HCEC 1CT (cell line): ENCODE measurements at regions not wholly inside any gene's neighbourhood (a gene's known extent, or its start where the extent isn't known, plus 50 kb on each side); places are given as distances from the start of the nearest gene placed in this dataset.
"Not testable (repeated sequence)": the region's sequence is repeated elsewhere in the genome, so short reads cannot be mapped to it uniquely, and the experiment has no call there.

Experiments used
- DNase-seq: peaks from one replicate; pipeline ENCODE4 v3.0.0-alpha.2; 2017

DNA sequence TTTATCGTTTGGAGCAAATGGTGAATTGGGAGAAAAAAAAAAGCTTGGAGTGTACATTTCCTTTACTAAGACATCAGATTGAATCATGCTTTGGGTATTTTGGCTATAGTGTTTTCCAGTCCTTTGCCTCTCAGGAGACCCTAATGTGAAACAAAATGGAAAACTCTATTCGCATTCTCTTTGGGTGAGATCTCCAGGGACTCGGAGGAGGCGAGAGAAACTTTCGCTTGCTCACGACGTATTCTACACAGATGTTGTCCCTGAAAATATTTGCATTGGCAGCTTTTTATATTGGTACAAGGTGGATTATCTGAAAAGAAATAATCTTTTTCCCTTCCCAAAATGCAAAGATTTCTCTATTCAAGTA is 1240.1 kb upstream of the WWC1 start:
- DNase-seq: no peak

DNA sequence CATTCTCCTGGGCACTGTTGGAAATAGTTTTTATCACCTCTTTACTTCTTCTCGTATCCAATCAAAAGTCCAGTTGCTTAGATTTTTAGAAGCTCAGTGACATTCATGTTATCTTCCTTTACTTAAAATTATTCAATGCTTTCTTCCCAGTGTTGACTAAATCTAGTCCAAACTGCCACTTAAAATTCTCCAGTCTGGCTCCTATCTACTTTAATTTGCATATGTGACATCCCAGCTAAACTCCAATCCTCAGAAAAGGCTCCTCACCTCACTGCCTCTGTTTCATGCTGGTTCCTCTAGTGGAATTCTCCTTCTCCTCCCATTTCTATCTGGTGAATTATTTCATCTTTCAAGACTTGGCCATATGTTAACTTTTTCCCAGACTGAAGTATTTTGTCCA is 1238.7 kb upstream of the WWC1 start:
- DNase-seq: no peak

DNA sequence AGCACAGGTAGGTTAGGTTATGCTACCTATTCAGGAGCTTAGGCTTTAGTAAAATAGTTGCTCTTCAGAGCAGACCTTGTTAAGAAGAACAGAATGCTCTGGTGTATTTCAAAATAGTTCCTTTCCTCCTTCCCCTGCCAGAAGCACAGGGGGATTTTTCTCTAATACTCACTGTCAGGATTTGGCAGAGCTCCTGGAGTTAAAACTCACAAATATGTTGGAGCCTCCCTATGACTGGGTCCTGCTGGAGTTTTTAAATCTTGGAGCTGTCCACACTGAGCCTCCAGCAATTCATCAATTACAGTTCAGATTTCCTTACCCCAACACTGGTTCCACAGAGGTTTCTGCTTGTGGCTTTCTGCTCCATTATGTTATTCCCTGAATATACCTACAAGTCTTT is 1233.8 kb upstream of the WWC1 start:
- DNase-seq: no peak

DNA sequence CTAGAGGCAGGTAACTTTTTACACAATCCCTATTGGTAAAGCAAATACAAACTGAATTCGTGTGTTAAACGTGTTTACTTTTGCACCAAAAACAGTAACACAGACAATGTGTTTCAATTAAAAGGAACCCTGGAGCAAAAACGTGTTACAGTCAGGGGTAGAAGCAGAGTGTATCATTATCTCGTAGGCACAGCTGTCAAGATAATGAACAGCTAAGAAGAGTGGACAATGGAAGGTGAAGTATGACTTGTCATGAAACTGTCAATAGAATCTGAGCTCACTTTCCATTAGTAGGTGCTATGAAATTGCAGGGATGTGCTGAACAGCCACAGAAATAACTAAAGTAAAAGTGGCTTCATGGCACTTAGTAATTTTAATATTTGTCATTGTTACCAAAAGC is 1229.8 kb upstream of the WWC1 start:
- no peak for DNase-seq

DNA sequence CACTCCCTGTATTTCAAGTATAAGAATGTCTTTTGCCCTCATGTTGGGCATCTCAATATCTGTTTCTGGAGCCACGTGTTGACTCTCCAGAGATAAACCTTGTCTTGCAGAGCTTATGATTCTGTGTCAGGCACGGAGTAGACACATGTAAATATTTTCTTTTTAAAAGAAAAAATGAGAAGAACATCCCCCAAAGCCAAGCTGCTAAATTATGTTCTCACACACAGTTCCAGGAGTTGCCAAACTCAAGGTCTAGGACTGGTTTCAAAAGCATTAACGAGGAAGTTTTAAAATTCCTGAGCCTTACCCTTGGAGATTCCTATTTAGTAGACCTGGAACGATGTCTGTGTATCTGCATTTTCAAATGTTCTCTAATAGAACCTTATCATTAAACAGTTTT is 1228.3 kb upstream of the WWC1 start:
- DNase-seq: no peak

DNA sequence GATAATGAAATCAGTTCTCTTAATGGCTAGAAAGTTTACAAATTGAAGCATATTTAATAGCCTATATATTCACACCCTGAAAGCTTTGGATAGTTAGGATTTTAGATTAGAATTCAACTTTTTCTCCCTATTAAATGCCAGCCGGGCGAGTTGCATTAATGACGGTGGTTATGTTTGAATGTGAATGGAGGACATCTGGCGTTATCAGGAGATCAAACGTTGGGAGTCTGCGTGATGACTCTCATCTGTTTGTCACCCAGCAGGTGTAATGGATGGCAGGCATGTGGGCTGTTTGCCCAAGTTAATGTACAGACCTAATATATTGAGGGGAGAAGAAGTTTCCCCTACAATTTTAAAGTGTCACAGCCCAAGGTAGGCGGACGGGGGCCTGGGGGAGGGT is 1227.7 kb upstream of the WWC1 start:
- no peak for DNase-seq

DNA sequence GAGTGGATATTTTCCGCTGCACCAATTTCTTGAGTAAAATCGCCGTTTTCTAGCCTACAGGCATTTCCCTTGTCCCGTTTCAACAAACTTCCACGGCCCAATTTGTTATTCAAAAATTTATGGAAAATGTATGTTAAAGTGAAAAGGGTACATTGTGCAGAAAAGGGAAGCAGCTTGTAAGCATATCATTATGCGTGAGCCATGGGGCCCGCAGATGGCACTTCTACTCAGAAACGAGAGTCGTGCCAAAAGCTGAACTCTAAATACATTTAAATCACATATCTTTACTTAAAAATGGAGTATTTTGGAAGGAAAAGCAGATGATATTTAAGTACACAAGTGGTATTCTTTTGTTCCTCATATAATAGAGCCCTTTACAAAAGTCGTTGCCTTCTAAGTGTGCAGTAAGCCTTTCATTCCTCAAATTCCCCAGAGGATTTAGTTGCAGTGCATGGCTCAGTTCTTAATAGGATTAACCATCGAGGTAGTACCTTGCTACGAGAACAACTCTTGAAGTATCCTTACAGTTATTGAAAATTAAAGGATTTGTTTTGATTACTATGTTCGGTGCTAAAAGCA is 1227.2 kb upstream of the WWC1 start:
- no peak for DNase-seq

DNA sequence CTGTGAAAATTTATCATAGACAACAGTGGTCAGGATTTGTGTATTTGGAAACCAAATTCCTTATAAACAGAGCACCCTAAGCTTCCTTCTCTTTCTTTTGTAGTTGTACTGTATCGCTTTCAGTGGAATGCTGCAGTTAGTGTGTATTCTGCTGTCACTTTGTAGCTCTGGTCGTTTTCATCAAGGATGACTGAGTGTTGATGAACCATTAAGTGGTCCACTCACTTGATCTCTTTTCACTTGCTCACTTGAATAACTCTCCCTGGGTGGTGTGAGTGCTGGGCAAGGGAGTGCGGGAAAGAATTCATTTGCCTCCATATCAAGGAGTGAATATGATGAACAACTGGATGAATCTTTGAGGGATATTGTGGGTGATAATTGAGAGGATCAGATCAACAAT is 1225.7 kb upstream of the WWC1 start:
- DNase-seq: no peak

DNA sequence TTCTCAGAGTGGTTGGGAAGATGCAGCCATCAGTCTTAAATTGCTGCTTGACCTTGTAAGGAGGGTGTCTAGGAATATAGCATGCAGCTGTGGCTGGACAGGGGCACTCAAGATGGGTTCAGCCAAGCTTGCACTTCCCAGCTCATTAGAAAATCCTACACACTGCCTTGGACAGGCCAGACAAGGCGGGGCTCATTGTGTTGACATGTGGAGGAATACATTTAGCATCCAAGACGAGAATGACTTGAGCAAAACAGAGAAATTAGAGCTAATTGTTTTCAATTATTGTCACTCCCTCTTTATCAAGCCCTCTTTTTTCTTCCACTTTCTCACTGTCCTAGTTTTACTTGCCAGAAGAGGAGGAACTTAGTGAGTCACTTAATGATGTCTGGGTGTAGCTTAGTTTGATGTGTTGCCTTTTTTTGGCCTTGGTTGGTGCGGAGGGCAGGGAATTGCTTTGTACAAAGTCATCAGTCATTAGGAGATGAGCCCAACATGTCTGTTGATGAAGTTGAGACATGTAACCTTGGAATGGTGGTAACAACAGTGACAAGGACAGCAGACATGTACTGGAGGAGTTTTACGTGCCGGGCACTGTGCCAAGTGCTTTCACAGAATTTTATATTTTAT is 1219.3 kb upstream of the WWC1 start:
- no peak for DNase-seq

DNA sequence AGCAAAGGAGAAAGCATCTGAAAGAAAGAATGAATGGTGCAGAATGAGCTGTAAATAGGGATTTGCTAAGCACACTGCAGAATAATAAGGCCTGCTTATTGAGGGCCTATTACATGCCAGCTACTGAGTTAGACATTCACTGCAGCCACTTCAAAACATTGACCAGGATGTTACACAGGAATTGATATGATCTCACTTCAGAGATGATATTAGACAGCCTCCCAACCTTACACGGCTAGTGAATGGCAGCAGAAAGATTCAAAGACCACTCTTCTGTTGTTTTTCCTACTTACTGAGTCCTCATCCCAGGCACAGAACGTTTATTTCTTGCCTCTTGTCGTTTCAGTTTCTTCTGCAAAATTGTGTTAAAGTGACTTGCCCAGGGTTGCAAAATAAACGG is 1209.9 kb upstream of the WWC1 start:
- DNase-seq: no peak

DNA sequence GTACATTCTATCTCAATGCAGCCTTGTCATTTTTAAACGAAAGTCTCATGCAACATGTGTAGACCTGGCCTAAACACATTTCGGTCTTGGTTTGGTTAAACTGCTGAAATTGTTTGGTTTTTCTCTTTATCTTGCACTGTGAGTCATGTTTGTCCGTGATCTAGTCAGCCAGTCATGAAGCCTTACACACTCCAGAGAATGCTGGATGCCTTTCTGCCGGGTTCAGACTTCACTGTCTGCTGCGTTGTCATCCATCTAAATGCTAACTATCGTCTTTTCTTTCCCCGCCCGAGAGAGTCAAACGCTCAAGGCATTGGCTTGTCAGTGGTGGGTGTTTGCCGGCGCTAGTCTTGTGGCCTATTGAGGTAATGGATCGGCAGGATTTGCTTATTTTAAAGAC is 1194.6 kb upstream of the WWC1 start:
- no peak for DNase-seq

DNA sequence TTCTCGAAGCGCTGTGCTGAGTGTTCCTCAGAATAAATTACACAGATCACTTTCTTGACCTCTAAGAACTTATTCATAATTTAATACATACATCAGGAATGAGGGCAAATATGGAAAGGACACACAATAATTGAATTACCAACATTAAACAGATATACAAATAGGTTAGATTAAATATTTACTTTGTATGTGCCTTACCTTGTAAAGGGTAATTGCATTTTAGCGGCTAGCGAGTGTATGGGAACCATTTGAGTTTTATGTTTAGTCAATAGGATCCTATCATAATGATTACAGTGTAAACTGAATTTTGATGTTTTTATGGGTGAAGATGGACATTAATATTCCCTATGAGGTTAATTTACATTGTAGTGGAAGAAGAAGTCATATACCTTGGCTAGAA is 1187.1 kb upstream of the WWC1 start:
- DNase-seq: no peak

DNA sequence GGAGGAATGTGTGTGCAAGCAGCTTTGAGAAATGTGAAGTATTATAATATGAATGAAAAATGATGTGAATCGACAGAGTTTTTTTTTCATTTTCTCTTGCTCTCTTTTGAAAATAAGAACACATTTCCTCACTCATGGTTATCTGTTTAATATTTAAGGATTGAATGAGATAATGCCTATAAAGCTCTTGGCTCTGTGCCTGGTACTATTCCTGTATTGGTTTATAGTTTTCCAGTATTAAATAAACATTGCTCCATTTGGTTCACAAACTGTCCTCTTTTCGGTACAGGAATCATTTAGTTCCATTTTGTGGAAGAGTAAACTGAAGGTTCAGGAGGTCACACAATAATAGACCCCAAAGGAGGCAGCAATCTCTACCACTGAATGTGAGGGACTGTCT is 1185.5 kb upstream of the WWC1 start:
- no peak for DNase-seq

DNA sequence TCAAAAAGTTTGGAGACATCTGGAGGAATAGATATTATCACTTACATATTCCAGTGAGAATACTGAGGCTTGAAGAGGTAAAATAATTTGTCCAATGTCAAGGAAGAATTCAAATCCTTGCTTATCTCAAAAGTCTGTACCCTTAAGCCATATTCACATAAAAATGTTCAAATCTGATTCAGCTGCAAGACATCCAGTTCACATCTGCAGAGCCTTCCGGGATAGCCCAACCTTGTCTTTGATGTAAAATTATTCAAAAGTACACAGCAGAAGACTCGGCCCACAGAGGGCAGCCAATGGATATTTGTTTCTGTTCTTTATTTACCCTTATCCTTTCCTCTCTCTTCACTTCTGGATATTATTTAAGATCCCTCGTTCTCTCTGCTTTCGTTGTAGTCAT is 1183.8 kb upstream of the WWC1 start:
- DNase-seq: no peak

DNA sequence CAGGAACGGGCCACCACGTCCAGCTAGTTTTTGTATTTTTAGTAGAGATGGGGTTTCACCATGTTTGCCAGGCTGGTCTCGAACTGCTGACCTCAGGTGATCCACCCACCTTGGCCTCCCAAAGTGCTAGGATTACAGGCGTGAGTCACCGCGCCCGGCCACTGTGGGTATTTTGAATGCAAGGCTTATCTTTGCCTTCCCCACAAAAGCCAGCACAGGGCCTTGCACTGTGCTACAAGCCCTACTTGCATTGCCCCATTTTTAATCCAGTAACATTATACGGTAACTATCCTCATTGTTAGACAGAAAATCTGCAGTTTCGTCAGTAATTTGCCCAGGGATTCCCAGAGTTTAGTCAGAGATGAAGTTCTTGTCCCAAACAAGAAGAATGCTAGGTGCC is 1183.2 kb upstream of the WWC1 start:
- not testable (repeated sequence) for DNase-seq

DNA sequence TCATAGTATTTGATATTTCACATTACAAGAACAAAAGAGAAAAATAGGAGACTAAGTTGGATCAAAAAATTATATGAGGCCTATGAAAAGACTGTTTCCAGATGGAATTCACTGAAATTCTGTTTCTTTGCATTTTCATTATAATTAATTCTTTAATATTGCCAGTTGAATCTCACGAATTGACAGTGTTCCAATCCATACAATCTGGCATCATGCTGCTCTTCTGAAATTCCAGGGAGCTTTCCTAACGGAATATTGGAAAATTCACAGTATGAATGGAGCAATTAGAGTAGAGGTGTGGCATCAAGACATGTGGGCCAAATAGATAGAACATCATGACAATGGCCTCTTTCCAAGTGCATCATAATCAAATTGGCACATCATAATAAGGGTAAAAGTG is 1178.9 kb upstream of the WWC1 start:
- DNase-seq: no peak

DNA sequence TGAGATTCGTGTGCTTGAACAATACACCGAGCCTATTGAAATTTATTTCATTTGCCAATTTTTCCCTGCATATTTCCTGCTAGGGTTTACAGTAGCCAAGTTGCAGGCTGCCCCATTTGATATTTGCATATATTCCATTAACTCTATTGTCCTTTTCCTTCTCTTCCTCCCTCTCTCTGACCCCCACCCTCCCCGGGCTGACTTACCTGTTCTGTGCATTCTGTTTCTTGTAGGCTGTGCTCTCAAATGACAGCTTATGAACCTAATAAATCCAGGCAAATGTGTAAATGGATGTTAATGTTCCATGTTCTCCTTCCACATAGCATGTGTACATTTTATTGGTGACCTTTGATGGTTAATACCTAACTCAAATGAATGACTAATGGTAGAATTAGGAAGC is 1169.2 kb upstream of the WWC1 start:
- no peak for DNase-seq

DNA sequence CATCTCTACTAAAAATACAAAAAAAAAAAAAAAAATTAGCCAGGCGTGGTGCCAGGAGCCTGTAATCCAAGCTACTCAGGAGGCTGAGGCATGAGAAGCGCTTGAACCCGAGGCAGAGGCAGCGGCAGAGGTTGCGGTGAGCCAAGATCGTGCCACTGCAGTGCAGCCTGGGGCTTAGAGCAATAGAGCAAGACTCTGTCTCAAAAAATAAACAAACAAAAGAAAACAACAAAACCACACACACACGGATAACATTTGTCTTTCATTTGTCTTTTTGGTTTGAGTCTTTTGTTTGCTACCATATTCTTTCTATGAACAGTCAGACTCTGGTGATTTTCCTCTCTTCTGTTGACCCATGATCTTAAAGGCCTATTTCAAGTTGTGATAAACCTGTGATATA is 1168.3 kb upstream of the WWC1 start:
- no peak for DNase-seq

DNA sequence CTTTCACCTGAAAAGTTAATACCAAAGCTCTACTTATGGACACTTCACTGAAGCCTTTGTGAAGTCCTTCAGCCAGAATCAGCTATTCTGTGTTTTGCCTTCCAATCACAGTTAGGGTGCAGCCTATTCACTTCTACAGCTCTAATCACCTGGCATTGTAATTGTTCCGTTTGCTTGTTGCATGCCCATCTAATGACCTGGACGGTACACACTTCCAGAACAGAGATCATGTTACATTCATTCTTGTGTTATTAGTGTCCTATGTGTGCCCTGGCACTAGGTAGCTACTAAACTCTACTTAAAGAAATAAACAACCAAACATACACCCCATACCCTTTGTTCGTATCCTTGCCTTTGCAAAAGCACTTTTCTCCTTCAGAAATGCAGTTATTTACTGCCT is 1162.9 kb upstream of the WWC1 start:
- no peak for DNase-seq

DNA sequence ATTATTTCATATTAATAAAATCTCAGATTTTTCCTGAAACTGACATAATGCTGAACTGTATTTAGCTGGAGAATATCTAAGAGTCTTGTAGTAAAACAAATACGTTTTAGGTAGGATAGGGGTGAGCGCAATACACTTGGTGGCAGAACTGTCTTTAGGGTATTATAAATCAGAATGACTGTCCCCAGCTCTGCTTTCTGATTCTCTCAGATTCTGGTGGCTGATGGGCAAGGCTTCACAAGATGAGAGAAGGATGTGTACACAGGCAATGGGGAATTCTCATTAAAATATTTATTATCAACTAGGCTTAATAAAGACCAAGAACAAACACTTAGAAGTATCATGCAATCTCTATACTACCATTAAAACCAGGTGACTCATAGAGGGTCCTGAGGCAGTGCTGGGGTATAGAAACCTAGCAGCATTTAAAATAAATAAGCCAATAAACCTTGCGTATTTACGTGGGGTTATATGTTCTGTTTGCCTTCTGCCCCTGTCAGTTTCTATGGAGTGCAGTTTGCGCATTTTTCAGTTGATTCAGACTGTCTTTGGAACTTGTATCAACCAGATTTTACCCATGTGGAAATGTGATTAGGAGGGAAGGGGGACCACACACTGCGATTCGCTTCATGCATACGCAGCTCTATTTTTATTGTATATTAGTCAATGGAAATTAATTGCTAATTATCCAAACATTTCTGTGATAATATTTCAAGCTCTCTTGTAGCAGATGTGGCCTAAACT is 1150.7 kb upstream of the WWC1 start:
- DNase-seq: no peak

DNA sequence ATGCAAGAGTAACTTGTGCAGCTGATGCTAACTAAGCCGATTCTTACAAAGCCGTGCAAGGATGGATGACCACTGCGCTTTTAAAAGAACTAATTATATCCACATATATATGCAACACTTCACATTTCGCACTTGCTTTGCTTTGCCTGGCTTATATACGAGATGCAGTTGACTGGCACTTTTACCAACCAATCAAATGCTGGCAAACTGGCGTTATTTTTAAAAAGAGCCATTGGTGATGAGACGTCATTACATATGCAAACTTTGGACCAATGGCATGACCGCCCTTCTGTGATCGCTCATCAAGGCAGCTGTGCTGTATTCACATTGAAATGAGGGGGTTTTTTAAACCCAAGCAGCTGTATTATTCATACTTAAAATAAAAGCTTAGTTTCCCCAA is 1147.7 kb upstream of the WWC1 start:
- DNase-seq: no peak

DNA sequence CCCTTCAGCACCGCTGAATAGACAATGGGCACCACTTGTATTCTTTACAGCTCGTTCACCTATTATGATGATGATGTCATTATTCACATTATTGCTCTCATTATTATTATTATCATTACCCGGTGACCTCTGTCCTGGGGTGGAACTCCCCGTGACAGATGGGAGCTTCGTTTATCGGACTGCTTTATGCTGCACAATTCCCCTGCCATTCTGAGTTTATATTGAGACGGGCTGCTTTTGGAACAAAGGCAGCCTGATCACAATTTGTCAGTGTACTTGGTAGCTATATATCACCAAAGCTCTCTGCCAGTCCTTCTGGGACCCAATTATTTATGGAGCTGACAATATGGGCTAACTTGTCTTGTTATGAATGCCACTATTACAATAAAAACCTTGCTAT is 1145.6 kb upstream of the WWC1 start:
- DNase-seq: no peak

DNA sequence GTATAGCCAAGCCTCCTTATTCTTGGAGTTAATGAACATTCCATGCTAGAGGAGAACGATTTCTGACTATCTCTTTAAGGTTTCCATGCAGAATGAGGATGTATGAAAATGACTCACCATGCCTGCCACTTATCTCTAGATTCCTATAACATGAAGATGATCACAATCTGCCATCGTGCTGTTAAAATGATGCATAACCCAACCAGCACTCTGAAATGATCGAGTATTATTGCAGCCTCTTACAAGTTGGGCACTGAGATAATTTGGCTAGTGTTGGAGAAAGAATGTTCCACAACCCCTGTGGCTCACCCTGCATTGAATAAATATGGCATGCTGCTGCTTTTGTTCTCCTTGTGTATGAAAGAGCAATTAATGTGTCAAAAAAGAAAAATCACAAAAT is 1143.6 kb upstream of the WWC1 start:
- no peak for DNase-seq

DNA sequence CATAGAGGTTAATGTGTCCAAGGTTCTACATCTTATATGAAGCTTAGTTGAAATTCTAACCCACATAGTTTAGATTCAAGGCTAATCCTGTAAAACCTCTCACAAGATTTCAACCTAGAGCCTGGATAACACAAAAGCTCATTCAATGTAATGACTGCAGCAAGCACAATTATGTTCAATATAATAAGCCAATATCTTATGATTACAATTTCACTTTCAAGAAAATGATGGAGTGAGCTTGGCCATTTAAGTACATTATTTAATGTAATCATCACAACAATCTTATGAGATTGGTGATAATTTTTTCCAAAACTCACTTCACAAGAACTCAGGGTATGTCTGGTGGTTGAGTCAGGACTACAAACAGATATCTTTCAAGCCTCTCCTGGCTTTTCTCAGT is 1140.8 kb upstream of the WWC1 start:
- DNase-seq: no peak

DNA sequence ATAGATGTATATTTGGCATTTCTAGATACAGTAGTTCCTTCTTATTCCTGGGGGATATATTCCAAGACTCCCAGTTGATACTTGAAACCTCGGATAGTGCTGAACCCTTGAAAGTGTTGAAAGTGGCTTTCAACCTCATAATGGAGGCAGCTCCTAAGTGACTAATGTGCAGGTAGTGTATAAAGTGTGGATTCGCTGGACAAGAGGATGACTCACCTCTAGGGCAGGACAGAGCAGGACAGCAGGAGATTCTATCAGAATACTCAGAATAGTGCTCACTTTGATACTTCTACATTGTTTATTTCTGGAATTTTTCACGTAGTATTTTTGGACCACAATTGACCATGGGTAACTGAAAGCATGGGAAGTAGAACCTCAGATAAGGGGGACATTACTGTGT is 1138.9 kb upstream of the WWC1 start:
- no peak for DNase-seq
